ENCODE measurements at regions not wholly inside any gene's neighbourhood (a gene's known extent, or its start where the extent isn't known, plus 50 kb on each side); places are given as distances from the start of the nearest gene placed in this dataset.

- no peak for DNase-seq (ENCODE audit: low read depth in 1 of 2, low spot score in 1 of 2)
- H3K4me1 ChIP-seq (ENCODE audit: low read depth): no peaks in the 10 kb centered on the region
Observed at GRCh38 chr11:69361048-69361447, 67.1 kb downstream of the MYEOV start.

GRCh38 chr11:69361466-69361865 lies 67.5 kb downstream of the MYEOV start:
- Histone ChIP-seq H3K4me1 (ENCODE audit: low read depth) (no peaks in the 10 kb centered on the region), H3K9me3 (ENCODE audit: low read depth) (no peaks in the 10 kb centered on the region), H3K27ac (no peak overlapping the region), H3K36me3 (no peaks in the 10 kb centered on the region), H3K4me3 (no peak overlapping the region), H3K27me3 (peaks cover 2% of the 10 kb centered on the region)
- DNase-seq (ENCODE audit: low read depth in 1 of 2, low spot score in 1 of 2): no peak
- TF ChIP-seq CTCF (IDR thresholded peaks at IDR 0.05; ENCODE audit: low read depth, low read length): no peak

More at GRCh38 chr11:69361048-69361447, 67.1 kb downstream of the MYEOV start:
- no peak for TF ChIP-seq CTCF (IDR thresholded peaks at IDR 0.05; ENCODE audit: low read depth, low read length)
- Histone ChIP-seq H3K4me3 (no peak overlapping the region), H3K9me3 (ENCODE audit: low read depth) (no peaks in the 10 kb centered on the region), H3K27me3 (peaks cover 2% of the 10 kb centered on the region), H3K36me3 (no peaks in the 10 kb centered on the region), H3K27ac (no peak overlapping the region)

- DNase-seq (ENCODE audit: low read depth in 1 of 2, low spot score in 1 of 2): no peak
- H3K36me3 ChIP-seq: no peaks in the 10 kb centered on the region
- H3K27me3 ChIP-seq: no peaks in the 10 kb centered on the region
- H3K4me1 ChIP-seq (ENCODE audit: low read depth): no peaks in the 10 kb centered on the region
- H3K9me3 ChIP-seq (ENCODE audit: low read depth): no peaks in the 10 kb centered on the region
- no peak overlapping the region for H3K4me3 ChIP-seq
- no peak overlapping the region for H3K27ac ChIP-seq
- TF ChIP-seq CTCF (IDR thresholded peaks at IDR 0.05; ENCODE audit: low read depth, low read length): no peak
Observed at GRCh38 chr11:69362315-69362714, 68.4 kb downstream of the MYEOV start.

GRCh38 chr11:69364921-69365320 lies 71.0 kb downstream of the MYEOV start:
- peak in 1 of 2 donors; percentile 43 for DNase-seq (ENCODE audit: low read depth in 1 of 2, low spot score in 1 of 2)
- TF ChIP-seq CTCF (IDR thresholded peaks at IDR 0.05; ENCODE audit: low read depth, low read length): no peak
- Histone ChIP-seq H3K4me3 (no peak overlapping the region), H3K27me3 (no peaks in the 10 kb centered on the region), H3K27ac (no peak overlapping the region), H3K36me3 (no peaks in the 10 kb centered on the region), H3K9me3 (ENCODE audit: low read depth) (no peaks in the 10 kb centered on the region), H3K4me1 (ENCODE audit: low read depth) (no peaks in the 10 kb centered on the region)

GRCh38 chr11:69365558-69365957 lies 71.6 kb downstream of the MYEOV start:
- H3K27me3 ChIP-seq: no peaks in the 10 kb centered on the region
- no peak for DNase-seq (ENCODE audit: low read depth in 1 of 2, low spot score in 1 of 2)

More at GRCh38 chr11:69365558-69365957, 71.6 kb downstream of the MYEOV start:
- Histone ChIP-seq H3K9me3 (ENCODE audit: low read depth) (no peaks in the 10 kb centered on the region), H3K4me3 (no peak overlapping the region), H3K4me1 (ENCODE audit: low read depth) (no peaks in the 10 kb centered on the region), H3K27ac (no peak overlapping the region), H3K36me3 (no peaks in the 10 kb centered on the region)
- TF ChIP-seq CTCF (IDR thresholded peaks at IDR 0.05; ENCODE audit: low read depth, low read length): no peak

Data from cardiac muscle cell (in vitro differentiated cells and primary cell).